ENCODE measurements at regions not wholly inside any gene's neighbourhood (a gene's known extent, or its start where the extent isn't known, plus 50 kb on each side); places are given as distances from the start of the nearest gene placed in this dataset.

- TF ChIP-seq ARID4B (CRISPR knock-in tag; IDR thresholded peaks at IDR 0.05) = no peak
- no peak for TF ChIP-seq NCOA2 (IDR thresholded peaks at IDR 0.05; ENCODE audit: partially characterized antibody in 2 of 2)
Observed at GRCh38 chr20:19125508-19125907, 86.9 kb upstream of the SLC24A3 start (continued).

DNA sequence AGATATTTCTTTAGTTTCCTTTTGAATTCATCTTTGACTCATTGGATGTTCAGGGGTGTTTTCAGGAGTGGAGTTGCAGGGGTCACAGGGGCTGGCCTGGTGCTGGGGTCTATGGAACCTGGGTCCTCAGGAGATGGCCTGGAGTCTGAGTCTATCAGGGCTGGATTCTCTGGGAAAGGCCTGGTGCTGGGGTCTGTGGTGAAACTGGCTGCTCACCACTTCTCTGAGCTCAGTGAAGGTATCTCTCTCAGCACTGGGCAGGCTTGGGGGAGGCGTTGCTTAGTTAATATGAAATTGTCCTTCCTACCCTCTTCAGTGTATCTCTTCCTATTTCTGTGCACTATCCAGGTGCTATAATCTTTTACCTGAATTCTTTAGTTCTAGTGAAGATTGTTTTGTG, 83.1 kb upstream of the SLC24A3 start:
- no peak for DNase-seq (ENCODE audit: extremely low read depth in 1 of 4, low spot score in 3 of 4)
- ChIA-PET CTCF (ENCODE audit: low intra/inter-chr PET ratio) (no interaction called here), POLR2A (no interaction called here)
- Histone ChIP-seq H3K4me2 (ENCODE audit: insufficient read depth, low read length) (no peak overlapping the region), H3K79me2 (ENCODE audit: control insufficient read depth, insufficient read depth, low read length) (no peaks in the 10 kb centered on the region), H4K20me1 (replicated peaks; ENCODE audit: control insufficient read depth, insufficient read depth, low read length) (no peaks in the 10 kb centered on the region), H3K4me1 (replicated peaks in 1 of 2; ENCODE audit: control insufficient read depth in 2 of 2, insufficient read depth in 2 of 2, low read length in 2 of 2) (no peaks in the 10 kb centered on the region), H3K27ac (ENCODE audit: extremely low read depth, low read depth, low read length) (no peak overlapping the region), H3K9ac (ENCODE audit: insufficient read depth in 1 of 2, low read depth in 2 of 2, low read length in 2 of 2) (no peak overlapping the region), H3K9me1 (ENCODE audit: control insufficient read depth, insufficient read depth, low read length) (no peaks in the 10 kb centered on the region), H3K4me3 (no peak overlapping the region), H3K9me3 (replicated peaks; ENCODE audit: control insufficient read depth, insufficient read depth, low read depth, low read length) (no peaks in the 10 kb centered on the region), H3K27me3 (ENCODE audit: control insufficient read depth in 2 of 2, insufficient read depth in 2 of 2, low read length in 2 of 2) (no peaks in the 10 kb centered on the region), H2AFZ (ENCODE audit: low read depth, low read length) (no peak overlapping the region), H3K36me3 (ENCODE audit: control insufficient read depth, insufficient read depth, low read length) (no peaks in the 10 kb centered on the region)
- intact Hi-C loops (cut with micrococcal nuclease) (no loop called here), in situ Hi-C loops (cut with MboI) (no loop called here)
- no TSS peak for BruUV-seq (replicated peaks)
- no peak for ATAC-seq
- 0% methylated on average over 1 of the region's 1 CpG for WGBS (ENCODE audit: insufficient coverage, low coverage, missing lambda C conversion rate)
- no peak for FAIRE-seq
- no peak for TF ChIP-seq ZNF224 (CRISPR knock-in tag; IDR thresholded peaks at IDR 0.05)
- TF ChIP-seq, protein P1, sequence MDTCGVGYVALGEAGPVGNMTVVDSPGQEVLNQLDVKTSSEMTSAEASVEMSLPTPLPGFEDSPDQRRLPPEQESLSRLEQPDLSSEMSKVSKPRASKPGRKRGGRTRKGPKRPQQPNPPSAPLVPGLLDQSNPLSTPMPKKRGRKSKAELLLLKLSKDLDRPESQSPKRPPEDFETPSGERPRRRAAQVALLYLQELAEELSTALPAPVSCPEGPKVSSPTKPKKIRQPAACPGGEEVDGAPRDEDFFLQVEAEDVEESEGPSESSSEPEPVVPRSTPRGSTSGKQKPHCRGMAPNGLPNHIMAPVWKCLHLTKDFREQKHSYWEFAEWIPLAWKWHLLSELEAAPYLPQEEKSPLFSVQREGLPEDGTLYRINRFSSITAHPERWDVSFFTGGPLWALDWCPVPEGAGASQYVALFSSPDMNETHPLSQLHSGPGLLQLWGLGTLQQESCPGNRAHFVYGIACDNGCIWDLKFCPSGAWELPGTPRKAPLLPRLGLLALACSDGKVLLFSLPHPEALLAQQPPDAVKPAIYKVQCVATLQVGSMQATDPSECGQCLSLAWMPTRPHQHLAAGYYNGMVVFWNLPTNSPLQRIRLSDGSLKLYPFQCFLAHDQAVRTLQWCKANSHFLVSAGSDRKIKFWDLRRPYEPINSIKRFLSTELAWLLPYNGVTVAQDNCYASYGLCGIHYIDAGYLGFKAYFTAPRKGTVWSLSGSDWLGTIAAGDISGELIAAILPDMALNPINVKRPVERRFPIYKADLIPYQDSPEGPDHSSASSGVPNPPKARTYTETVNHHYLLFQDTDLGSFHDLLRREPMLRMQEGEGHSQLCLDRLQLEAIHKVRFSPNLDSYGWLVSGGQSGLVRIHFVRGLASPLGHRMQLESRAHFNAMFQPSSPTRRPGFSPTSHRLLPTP (IDR thresholded peaks at IDR 0.05; ENCODE audit: borderline replicate concordance, extremely low read depth, insufficient read length) = no peak
- TF ChIP-seq NFRKB (IDR thresholded peaks at IDR 0.05; ENCODE audit: low read depth) = no peak
- no peak for TF ChIP-seq ZNF134 (CRISPR knock-in tag; conservative IDR thresholded peaks at IDR 0.05)
- no peak for TF ChIP-seq RHOXF2B (CRISPR knock-in tag; conservative IDR thresholded peaks at IDR 0.05)
- no peak for TF ChIP-seq ZNF57 (CRISPR knock-in tag; IDR thresholded peaks at IDR 0.05)
- no peak for TF ChIP-seq KAT7 (CRISPR knock-in tag; IDR thresholded peaks at IDR 0.05; ENCODE audit: borderline replicate concordance)
